ENCODE measurements at regions not wholly inside any gene's neighbourhood (a gene's known extent, or its start where the extent isn't known, plus 50 kb on each side); places are given as distances from the start of the nearest gene placed in this dataset.
"Not testable (repeated sequence)": the region's sequence is repeated elsewhere in the genome, so short reads cannot be mapped to it uniquely, and the experiment has no call there.

DNA sequence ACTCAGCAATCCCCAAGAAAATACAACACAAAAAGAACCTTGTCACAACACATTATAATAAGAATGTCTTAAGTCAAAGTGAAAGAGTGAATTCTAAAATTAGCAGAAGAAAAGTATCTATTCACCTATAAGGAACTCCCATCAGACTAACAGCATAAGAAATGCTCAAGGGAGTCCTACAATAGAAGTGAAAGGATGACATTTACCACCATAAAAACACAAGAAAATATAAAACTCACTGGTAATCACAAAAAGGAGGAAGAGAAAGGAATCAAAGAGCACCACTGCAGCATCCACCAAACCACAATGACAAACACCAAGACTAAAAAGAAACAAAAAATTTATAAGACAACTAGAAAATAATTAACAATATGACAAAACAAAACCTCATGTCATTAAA lies 257.0 kb upstream of the AGTR2 start:
- no peak overlapping the region for H4K8ac ChIP-seq (replicated peaks; ENCODE audit: insufficient read length, low read depth, low read length)
- H3K27ac ChIP-seq (ENCODE audit: insufficient read length, low read depth, low read length): no peak overlapping the region
- H3K23ac ChIP-seq (ENCODE audit: insufficient read length, low read depth, low read length): no peak overlapping the region
- no peak overlapping the region for H2BK5ac ChIP-seq (ENCODE audit: insufficient read length, low read length)
- peaks cover 26 to 51% (median 45%) of the 10 kb centered on the region in 3 experiments for H3K36me3 Mint-ChIP-seq (ENCODE audit: insufficient read depth in 1 of 3, low read depth in 3 of 3)
- H2BK15ac ChIP-seq (ENCODE audit: low read depth, low read length): no peak overlapping the region
- no peak overlapping the region for H2BK20ac ChIP-seq (ENCODE audit: low read depth, low read length, poor library complexity, severe bottlenecking)
- H3T11ph ChIP-seq (ENCODE audit: low read length): no peak overlapping the region
- no peaks in the 10 kb centered on the region for H3K79me1 ChIP-seq (ENCODE audit: insufficient read depth, low read depth, low read length, poor library complexity, severe bottlenecking)
- H3K14ac ChIP-seq (ENCODE audit: insufficient read depth, low read length): no peak overlapping the region
- no peak overlapping the region for H3K9ac ChIP-seq (ENCODE audit: extremely low read depth, insufficient read length, low read length)
- peaks cover 26% of the 10 kb centered on the region for H3K27me3 Mint-ChIP-seq (ENCODE audit: low read depth)
- no peaks in the 10 kb centered on the region for H3K9me3 ChIP-seq (ENCODE audit: control insufficient read depth, low read depth, low read length)
- H3K4me2 ChIP-seq (ENCODE audit: insufficient read depth, insufficient read length, low read length): peak overlapping the region; percentile 12
- H3K4me3 Mint-ChIP-seq: peak overlapping the region in 1 of 2 experiments; percentile 6; a peak in 3 of 5 replicates
- H4K20me1 ChIP-seq (ENCODE audit: control insufficient read depth, insufficient read depth, insufficient read length): no peaks in the 10 kb centered on the region
- H2AFZ ChIP-seq (ENCODE audit: low read length): no peak overlapping the region
- no peak overlapping the region for H2AK5ac ChIP-seq (ENCODE audit: insufficient read length, low read length)
- H3K9me3 Mint-ChIP-seq: peaks cover 25 to 44% of the 10 kb centered on the region in 2 experiments
- peaks cover 2% of the 10 kb centered on the region; the same call in 1 of the 2 replicates for H3K79me2 ChIP-seq (ENCODE audit: insufficient read depth, low read length)
- H2BK120ac ChIP-seq (ENCODE audit: low read depth, low read length, poor library complexity, severe bottlenecking): no peak overlapping the region
- H2BK12ac ChIP-seq (ENCODE audit: insufficient read length, low read depth, low read length): no peak overlapping the region
- H3K4me1 ChIP-seq (ENCODE audit: insufficient read depth, low read length): no peaks in the 10 kb centered on the region
- H4K91ac ChIP-seq (ENCODE audit: insufficient read length, low read depth, low read length): no peak overlapping the region
- no peaks in the 10 kb centered on the region for H3K23me2 ChIP-seq (ENCODE audit: insufficient read length, low read depth, low read length, poor library complexity, severe bottlenecking)
- no peak overlapping the region for H3K4ac ChIP-seq (ENCODE audit: low read depth, low read length)
- DNase-seq: no peak
- TF ChIP-seq, protein P1, sequence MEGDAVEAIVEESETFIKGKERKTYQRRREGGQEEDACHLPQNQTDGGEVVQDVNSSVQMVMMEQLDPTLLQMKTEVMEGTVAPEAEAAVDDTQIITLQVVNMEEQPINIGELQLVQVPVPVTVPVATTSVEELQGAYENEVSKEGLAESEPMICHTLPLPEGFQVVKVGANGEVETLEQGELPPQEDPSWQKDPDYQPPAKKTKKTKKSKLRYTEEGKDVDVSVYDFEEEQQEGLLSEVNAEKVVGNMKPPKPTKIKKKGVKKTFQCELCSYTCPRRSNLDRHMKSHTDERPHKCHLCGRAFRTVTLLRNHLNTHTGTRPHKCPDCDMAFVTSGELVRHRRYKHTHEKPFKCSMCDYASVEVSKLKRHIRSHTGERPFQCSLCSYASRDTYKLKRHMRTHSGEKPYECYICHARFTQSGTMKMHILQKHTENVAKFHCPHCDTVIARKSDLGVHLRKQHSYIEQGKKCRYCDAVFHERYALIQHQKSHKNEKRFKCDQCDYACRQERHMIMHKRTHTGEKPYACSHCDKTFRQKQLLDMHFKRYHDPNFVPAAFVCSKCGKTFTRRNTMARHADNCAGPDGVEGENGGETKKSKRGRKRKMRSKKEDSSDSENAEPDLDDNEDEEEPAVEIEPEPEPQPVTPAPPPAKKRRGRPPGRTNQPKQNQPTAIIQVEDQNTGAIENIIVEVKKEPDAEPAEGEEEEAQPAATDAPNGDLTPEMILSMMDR (conservative IDR thresholded peaks at IDR 0.05): no peak
- no peak overlapping the region for H3K56ac ChIP-seq (ENCODE audit: insufficient read length, low read depth, low read length)
- H3K27me3 ChIP-seq (ENCODE audit: insufficient read depth, low read length): no peaks in the 10 kb centered on the region
- H3K18ac ChIP-seq (ENCODE audit: insufficient read length, low read depth, low read length): no peak overlapping the region
- peaks cover 50 to 66% of the 10 kb centered on the region in 2 experiments for H3K4me1 Mint-ChIP-seq
- H3K27ac Mint-ChIP-seq: peak overlapping the region in 1 of 3 experiments; percentile 74; a peak in 2 of 7 replicates
- H4K5ac ChIP-seq (ENCODE audit: insufficient read length, low read depth, low read length): no peak overlapping the region

GRCh38 chrX:115915625-115916024 lies 254.9 kb upstream of the AGTR2 start:
- not testable (repeated sequence) for H3K9ac ChIP-seq (ENCODE audit: extremely low read depth, insufficient read length, low read length); H3K23me2 ChIP-seq (ENCODE audit: insufficient read length, low read depth, low read length, poor library complexity, severe bottlenecking); H3K4me3 Mint-ChIP-seq; H3K4ac ChIP-seq (ENCODE audit: low read depth, low read length); H2BK5ac ChIP-seq (ENCODE audit: insufficient read length, low read length); H4K20me1 ChIP-seq (ENCODE audit: control insufficient read depth, insufficient read depth, insufficient read length); H3K4me1 ChIP-seq (ENCODE audit: insufficient read depth, low read length); H3K4me2 ChIP-seq (ENCODE audit: insufficient read depth, insufficient read length, low read length); H3K79me1 ChIP-seq (ENCODE audit: insufficient read depth, low read depth, low read length, poor library complexity, severe bottlenecking); H3K23ac ChIP-seq (ENCODE audit: insufficient read length, low read depth, low read length); H2BK20ac ChIP-seq (ENCODE audit: low read depth, low read length, poor library complexity, severe bottlenecking); H4K5ac ChIP-seq (ENCODE audit: insufficient read length, low read depth, low read length); H3K18ac ChIP-seq (ENCODE audit: insufficient read length, low read depth, low read length); H3K9me3 ChIP-seq (ENCODE audit: control insufficient read depth, low read depth, low read length); H3K56ac ChIP-seq (ENCODE audit: insufficient read length, low read depth, low read length); H4K91ac ChIP-seq (ENCODE audit: insufficient read length, low read depth, low read length); H2BK12ac ChIP-seq (ENCODE audit: insufficient read length, low read depth, low read length); H2AFZ ChIP-seq (ENCODE audit: low read length); H4K8ac ChIP-seq (replicated peaks; ENCODE audit: insufficient read length, low read depth, low read length); H3T11ph ChIP-seq (ENCODE audit: low read length); H2BK15ac ChIP-seq (ENCODE audit: low read depth, low read length); DNase-seq; H3K79me2 ChIP-seq (ENCODE audit: insufficient read depth, low read length); H3K27ac ChIP-seq (ENCODE audit: insufficient read length, low read depth, low read length); H2BK120ac ChIP-seq (ENCODE audit: low read depth, low read length, poor library complexity, severe bottlenecking); H2AK5ac ChIP-seq (ENCODE audit: insufficient read length, low read length); H3K27ac Mint-ChIP-seq; H3K14ac ChIP-seq (ENCODE audit: insufficient read depth, low read length); H3K27me3 ChIP-seq (ENCODE audit: insufficient read depth, low read length)
- WGBS (ENCODE audit: extremely low coverage, insufficient read length, low lambda C conversion rate): no CpG with 5 or more reads among the region's 3 CpGs
- Mint-ChIP-seq H3K36me3 (ENCODE audit: insufficient read depth in 1 of 3, low read depth in 3 of 3) (peaks cover 8 to 50% (median 36%) of the 10 kb centered on the region in 3 experiments), H3K4me1 (peaks cover 58 to 61% of the 10 kb centered on the region in 2 experiments), H3K9me3 (peaks cover 19 to 44% of the 10 kb centered on the region in 2 experiments), H3K27me3 (ENCODE audit: low read depth) (peaks cover 18% of the 10 kb centered on the region)
